SK-N-SH (cell line): ENCODE measurements at regions not wholly inside any gene's neighbourhood (a gene's known extent, or its start where the extent isn't known, plus 50 kb on each side); places are given as distances from the start of the nearest gene placed in this dataset.

Source experiments
- CTCF ChIA-PET: fragments of 300-600, 350-600 bp; formaldehyde crosslinking; extraction: SDS; loops from one replicate; lab custom pipeline; 2021; lab: Yijun Ruan, JAX
- POLR2A ChIA-PET: fragments of 350-600 bp; sonication (Branson Sonifier 250); formaldehyde crosslinking; extraction: SDS; loops from one replicate; lab custom pipeline; 2020; ENCODE audit warnings: antibody characterized with exemption, inconsistent platforms; lab: Yijun Ruan, JAX
- DNase-seq: peaks from one replicate; pipeline ENCODE4 v3.0.0; 2012
- H2AFZ ChIP-seq: fragments of 200-600 bp; sonication (generic); 2 replicates; pipeline ENCODE4 v1.8.1; 2016; ENCODE audit warnings: antibody characterized with exemption, mild to moderate bottlenecking, low read depth
- H3F3A ChIP-seq: fragments of 200-600 bp; sonication (generic); replicated peaks from 2 replicates; pipeline ENCODE3; 2016; ENCODE audit warnings: antibody characterized with exemption, mild to moderate bottlenecking; ENCODE audit not compliant: insufficient read depth
- H3K27ac ChIP-seq, 2 experiments: fragments of 200-500 bp in 1 of 2; fragments of 200-600 bp in 1 of 2; sonication (Bioruptor generic) in 1 of 2; sonication (generic), shearing (Covaris generic) in 1 of 2; 2 replicates each; pipeline versions ENCODE4 v1.5.1 to v1.6.1; 2014 to 2016; ENCODE audit warnings: low read depth in 2 of 2, inconsistent platforms in 1 of 2, low read length in 1 of 2, mild to moderate bottlenecking in 1 of 2, mixed read lengths in 1 of 2
- H3K27me3 ChIP-seq: fragments of 200-600 bp; sonication (generic), shearing (Covaris generic); 2 replicates; pipeline ENCODE4 v1.6.1; 2016; ENCODE audit warnings: mixed run types; ENCODE audit not compliant: insufficient read depth
- H3K36me3 ChIP-seq, 2 experiments: fragments of 200-500 bp in 1 of 2; fragments of 200-600 bp in 1 of 2; sonication (Bioruptor generic) in 1 of 2; sonication (generic) in 1 of 2; replicated peaks in 1 of 2; 2 replicates each; pipeline versions ENCODE3 to v1.5.1; 2014 to 2016; ENCODE audit warnings: low read length in 1 of 2, mild to moderate bottlenecking in 1 of 2; ENCODE audit not compliant: insufficient read depth in 2 of 2, control insufficient read depth in 1 of 2
- H3K4me1 ChIP-seq, 2 experiments: fragments of 200-500 bp in 1 of 2; fragments of 200-600 bp in 1 of 2; sonication (Bioruptor generic) in 1 of 2; sonication (generic), shearing (Covaris generic) in 1 of 2; 2 replicates each; pipeline versions ENCODE4 v1.5.1 to v1.6.1; 2014 to 2016; ENCODE audit warnings: low read depth in 1 of 2, low read length in 1 of 2, mixed run types in 1 of 2; ENCODE audit not compliant: insufficient read depth in 2 of 2, control insufficient read depth in 1 of 2
- H3K4me2 ChIP-seq: fragments of 200-600 bp; sonication (generic), shearing (Covaris generic); 2 replicates; pipeline ENCODE4 v1.6.1; 2017; ENCODE audit warnings: mixed run types
- H3K4me3 ChIP-seq, 2 experiments: fragments of 200-500 bp in 1 of 2; fragments of 200-600 bp in 1 of 2; sonication (Bioruptor generic) in 1 of 2; sonication (generic), shearing (Covaris generic) in 1 of 2; 2 replicates each; pipeline versions ENCODE4 v1.5.1 to v1.8.1; 2014 to 2016; ENCODE audit warnings: low read depth in 2 of 2, inconsistent platforms in 1 of 2, low read length in 1 of 2, mild to moderate bottlenecking in 1 of 2, mixed read lengths in 1 of 2, moderate library complexity in 1 of 2
- H3K79me2 ChIP-seq: fragments of 200-600 bp; sonication (generic); 2 replicates; pipeline ENCODE4 v1.8.1; 2017; ENCODE audit warnings: mild to moderate bottlenecking; ENCODE audit not compliant: insufficient read depth
- H3K9ac ChIP-seq: fragments of 200-600 bp; sonication (generic); 2 replicates; pipeline ENCODE4 v1.6.1; 2017; ENCODE audit warnings: mixed run types
- H3K9me2 ChIP-seq: fragments of 200-600 bp; sonication (generic); 2 replicates; pipeline ENCODE4 v1.6.1; 2017; ENCODE audit warnings: mixed run types
- H3K9me3 ChIP-seq: fragments of 200-600 bp; sonication (generic); 2 replicates; pipeline ENCODE4 v1.6.1; 2017; ENCODE audit warnings: mixed run types, mild to moderate bottlenecking, moderate library complexity
- H4K20me1 ChIP-seq: fragments of 200-600 bp; sonication (generic); 2 replicates; pipeline ENCODE4 v1.6.1; 2017; ENCODE audit warnings: mild to moderate bottlenecking, mixed run types; ENCODE audit not compliant: insufficient read depth
- CHD2 ChIP-seq: fragments of 150-350 bp; IDR thresholded peaks from 2 replicates; pipeline ENCODE4 v1.6.1; 2018; ENCODE audit warnings: low read length; ENCODE audit not compliant: partially characterized antibody
- ELF1 ChIP-seq: IDR thresholded peaks from 2 replicates; pipeline ENCODE4 v1.4.0; 2012
- EP300 ChIP-seq, 2 experiments: IDR thresholded peaks; 2 replicates each; pipeline versions ENCODE4 v1.4.0 to v1.6.1; 2012; ENCODE audit warnings: borderline replicate concordance in 1 of 2, low read depth in 1 of 2, low read length in 1 of 2
- GATA2 ChIP-seq: sonication (generic); formaldehyde crosslinking; IDR thresholded peaks from 2 replicates; pipeline ENCODE4 v1.5.0; 2020; ENCODE audit warnings: mild to moderate bottlenecking, missing genetic modification reagents
- JUND ChIP-seq: IDR thresholded peaks from 2 replicates; pipeline ENCODE4 v1.4.0; 2012
- NRF1 ChIP-seq: IDR thresholded peaks from 2 replicates; pipeline ENCODE4 v1.6.1; 2012; ENCODE audit warnings: low read depth, mild to moderate bottlenecking, low read length
- POLR2AphosphoS5 ChIP-seq: IDR thresholded peaks from 2 replicates; pipeline ENCODE4 v1.6.1; 2012; ENCODE audit warnings: low read depth, low read length
- RAD21 ChIP-seq: IDR thresholded peaks from 2 replicates; pipeline ENCODE4 v1.6.1; 2012; ENCODE audit warnings: mild to moderate bottlenecking, low read length
- REST ChIP-seq: IDR thresholded peaks from 2 replicates; pipeline ENCODE4 v1.6.1; 2012; ENCODE audit warnings: mild to moderate bottlenecking, low read depth, low read length, moderate library complexity
- USF1 ChIP-seq: IDR thresholded peaks from 2 replicates; pipeline ENCODE4 v1.4.0; 2012; ENCODE audit warnings: low read depth, borderline replicate concordance
- USF2 ChIP-seq: fragments of 150-350 bp; IDR thresholded peaks from 2 replicates; pipeline ENCODE4 v1.6.1; 2017; ENCODE audit warnings: antibody characterized with exemption, low read length, low read depth, borderline replicate concordance
- WGBS: methylation state at CpG from one replicate; pipeline ENCODE4 v1.1.6; 2017; ENCODE audit warnings: low lambda C conversion rate; 5-methylcytosine and 5-hydroxymethylcytosine counted together

- H3K27ac ChIP-seq: no peak overlapping the region
- no peak overlapping the region for H3K4me2 ChIP-seq
- 0 out of 2 replicates have a peak, but pooled peaks cover 3% of the 10 kb centered on the region for H3K9me2 ChIP-seq
- no peak for TF ChIP-seq REST
- no peak for TF ChIP-seq EP300 (IDR thresholded peaks at IDR 0.05; ENCODE audit: borderline replicate concordance in 1 of 2, low read depth in 1 of 2, low read length in 1 of 2)
- TF ChIP-seq USF2: no peak
- H3K9me3 ChIP-seq: peaks cover 14% of the 10 kb centered on the region; the same call in 1 of the 2 replicates
- CTCF ChIA-PET: interaction anchor here (0.6 kb wide), 1 partner anchor 9 kb away, joined by 3 read pairs; no protein-coding TSS in a partner anchor
- H2AFZ ChIP-seq: no peak overlapping the region
- no peaks in the 10 kb centered on the region for H3K79me2 ChIP-seq
- no peaks in the 10 kb centered on the region for H3F3A ChIP-seq
- DNase-seq: no peak
- H3K27me3 ChIP-seq: no peaks in the 10 kb centered on the region
- no peak overlapping the region for H3K4me3 ChIP-seq
- POLR2A ChIA-PET: no interaction called here
- no peaks in the 10 kb centered on the region for H4K20me1 ChIP-seq
- no peak overlapping the region for H3K9ac ChIP-seq
- WGBS: 18% methylated on average over 5 of the region's 5 CpGs
- no peaks in the 10 kb centered on the region for H3K36me3 ChIP-seq
- no peaks in the 10 kb centered on the region; a peak in 1 of 4 replicates for H3K4me1 ChIP-seq
Observed at GRCh38 chr2:22560021-22560420, 825.0 kb upstream of the KLHL29 start.

GRCh38 chr2:22579341-22579740, 805.6 kb upstream of the KLHL29 start:
- Histone ChIP-seq H3K9me2 (no peaks in the 10 kb centered on the region), H3K4me1 (no peaks in the 10 kb centered on the region; a peak in 1 of 4 replicates), H3K4me3 (no peak overlapping the region), H3K4me2 (no peak overlapping the region), H3K9ac (no peak overlapping the region), H3K9me3 (peaks cover 6% of the 10 kb centered on the region; the same call in 1 of the 2 replicates), H3K79me2 (no peaks in the 10 kb centered on the region), H3K36me3 (no peaks in the 10 kb centered on the region), H3K27ac (no peak overlapping the region), H2AFZ (no peak overlapping the region), H3K27me3 (no peaks in the 10 kb centered on the region), H3F3A (no peaks in the 10 kb centered on the region), H4K20me1 (no peaks in the 10 kb centered on the region)
- WGBS: 18% methylated on average over 3 of the region's 3 CpGs
- no peak for TF ChIP-seq GATA2 (CRISPR knock-in tag)
- no peak for TF ChIP-seq RAD21
- no peak for TF ChIP-seq NRF1
- TF ChIP-seq USF1: no peak
- no peak for TF ChIP-seq JUND
- TF ChIP-seq POLR2AphosphoS5: no peak
- TF ChIP-seq CHD2: no peak
- TF ChIP-seq ELF1: no peak
- POLR2A ChIA-PET: no interaction called here
- CTCF ChIA-PET: no interaction called here
- DNase-seq: no peak
